Activated CD8-positive, alpha-beta memory T cell treated with anti-CD3 and anti-CD28 coated beads for 36 hours (primary cell): ENCODE measurements at regions not wholly inside any gene's neighbourhood (a gene's known extent, or its start where the extent isn't known, plus 50 kb on each side); places are given as distances from the start of the nearest gene placed in this dataset.

Experiments used
- CTCF ChIA-PET: fragments of 350-600 bp; sonication (Branson Sonifier 250); formaldehyde crosslinking; loops from one replicate; lab custom pipeline; 2021; ENCODE audit warnings: antibody characterized with exemption; lab: Charles Lee
- POLR2A ChIA-PET: fragments of 350-600 bp; sonication (Branson Sonifier 250); formaldehyde crosslinking; loops from one replicate; lab custom pipeline; 2021; ENCODE audit warnings: antibody characterized with exemption; lab: Charles Lee

GRCh38 chr3:54071601-54072000 lies 50.8 kb upstream of the CACNA2D3 start:
- CTCF ChIA-PET = no interaction called here
- POLR2A ChIA-PET = no interaction called here

GRCh38 chr3:54069961-54070360 lies 52.4 kb upstream of the CACNA2D3 start:
- CTCF ChIA-PET = no interaction called here

GRCh38 chr3:54067055-54067698 lies 55.2 kb upstream of the CACNA2D3 start:
- POLR2A ChIA-PET = no interaction called here
- CTCF ChIA-PET = no interaction called here

More at GRCh38 chr3:54069961-54070360, 52.4 kb upstream of the CACNA2D3 start:
- POLR2A ChIA-PET = no interaction called here

- POLR2A ChIA-PET = no interaction called here
- CTCF ChIA-PET = no interaction called here
Observed at GRCh38 chr3:54066253-54066652, 56.1 kb upstream of the CACNA2D3 start.

- ChIA-PET CTCF (no interaction called here), POLR2A (no interaction called here)
Observed at GRCh38 chr3:54065586-54065985, 56.8 kb upstream of the CACNA2D3 start.

GRCh38 chr3:54065140-54065539 lies 57.2 kb upstream of the CACNA2D3 start:
- ChIA-PET CTCF (no interaction called here), POLR2A (no interaction called here)

GRCh38 chr3:54064486-54064885 lies 57.9 kb upstream of the CACNA2D3 start:
- ChIA-PET POLR2A (no interaction called here), CTCF (no interaction called here)

- CTCF ChIA-PET = no interaction called here
Observed at GRCh38 chr3:54062546-54062945, 59.8 kb upstream of the CACNA2D3 start.

GRCh38 chr3:54056521-54056920 lies 65.8 kb upstream of the CACNA2D3 start:
- ChIA-PET CTCF (no interaction called here), POLR2A (no interaction called here)

More at GRCh38 chr3:54062546-54062945, 59.8 kb upstream of the CACNA2D3 start:
- POLR2A ChIA-PET = no interaction called here

- POLR2A ChIA-PET = no interaction called here
Observed at GRCh38 chr3:54053882-54054281, 68.5 kb upstream of the CACNA2D3 start.

GRCh38 chr3:54053211-54053610 lies 69.1 kb upstream of the CACNA2D3 start:
- ChIA-PET POLR2A (no interaction called here), CTCF (no interaction called here)

More at GRCh38 chr3:54053882-54054281, 68.5 kb upstream of the CACNA2D3 start:
- CTCF ChIA-PET = no interaction called here

- ChIA-PET POLR2A (no interaction called here), CTCF (no interaction called here)
Observed at GRCh38 chr3:54047568-54047967, 74.8 kb upstream of the CACNA2D3 start.

GRCh38 chr3:54046641-54047214 lies 75.6 kb upstream of the CACNA2D3 start:
- CTCF ChIA-PET = no interaction called here
- POLR2A ChIA-PET = no interaction called here

- ChIA-PET POLR2A (no interaction called here), CTCF (no interaction called here)
Observed at GRCh38 chr3:54045061-54045815, 77.1 kb upstream of the CACNA2D3 start.

- CTCF ChIA-PET = no interaction called here
- POLR2A ChIA-PET = no interaction called here
Observed at GRCh38 chr3:54042259-54042823, 80.0 kb upstream of the CACNA2D3 start.

- CTCF ChIA-PET = no interaction called here
Observed at GRCh38 chr3:54040476-54040875, 81.9 kb upstream of the CACNA2D3 start.

GRCh38 chr3:54038391-54038790 lies 84.0 kb upstream of the CACNA2D3 start:
- ChIA-PET POLR2A (no interaction called here), CTCF (no interaction called here)

More at GRCh38 chr3:54040476-54040875, 81.9 kb upstream of the CACNA2D3 start:
- POLR2A ChIA-PET = no interaction called here

GRCh38 chr3:54036543-54036942 lies 85.8 kb upstream of the CACNA2D3 start:
- POLR2A ChIA-PET = no interaction called here
- CTCF ChIA-PET = no interaction called here

- CTCF ChIA-PET = no interaction called here
Observed at GRCh38 chr3:54034971-54035370, 87.4 kb upstream of the CACNA2D3 start.

GRCh38 chr3:54033761-54034160 lies 88.6 kb upstream of the CACNA2D3 start:
- CTCF ChIA-PET = no interaction called here
- POLR2A ChIA-PET = no interaction called here

More at GRCh38 chr3:54034971-54035370, 87.4 kb upstream of the CACNA2D3 start:
- POLR2A ChIA-PET = no interaction called here
